SW 1271 (cell line): ENCODE measurements at regions not wholly inside any gene's neighbourhood (a gene's known extent, or its start where the extent isn't known, plus 50 kb on each side); places are given as distances from the start of the nearest gene placed in this dataset.

ENCODE experiments used
- DNase-seq, 2 experiments: peaks; one replicate each; lab custom pipeline; 2025; lab: John Stamatoyannopoulos, UW

GRCh38 chr18:42632801-42633200 is 482.7 kb downstream of the RIT2 start:
- no peak for DNase-seq

GRCh38 chr18:42635378-42636048 is 480.0 kb downstream of the RIT2 start:
- no peak for DNase-seq

DNA sequence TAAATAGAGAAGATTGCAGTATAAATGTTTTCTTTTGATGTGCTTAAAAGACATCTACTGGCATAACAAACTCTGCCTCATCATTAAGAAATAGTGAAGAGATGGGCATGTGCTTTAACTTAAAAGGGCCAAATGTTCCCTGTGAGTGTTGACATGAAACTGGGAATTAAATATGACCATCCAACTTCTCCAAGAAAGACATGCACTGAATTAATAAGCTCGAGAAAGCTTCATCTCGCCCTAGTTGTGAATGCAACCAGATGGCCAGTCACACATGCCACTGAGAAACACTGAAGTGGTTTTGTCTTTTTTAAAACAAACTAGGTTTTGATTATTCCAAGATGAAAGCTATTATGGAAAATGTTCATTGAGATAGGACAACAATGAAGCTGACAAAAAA is 479.2 kb downstream of the RIT2 start:
- no peak for DNase-seq

DNA sequence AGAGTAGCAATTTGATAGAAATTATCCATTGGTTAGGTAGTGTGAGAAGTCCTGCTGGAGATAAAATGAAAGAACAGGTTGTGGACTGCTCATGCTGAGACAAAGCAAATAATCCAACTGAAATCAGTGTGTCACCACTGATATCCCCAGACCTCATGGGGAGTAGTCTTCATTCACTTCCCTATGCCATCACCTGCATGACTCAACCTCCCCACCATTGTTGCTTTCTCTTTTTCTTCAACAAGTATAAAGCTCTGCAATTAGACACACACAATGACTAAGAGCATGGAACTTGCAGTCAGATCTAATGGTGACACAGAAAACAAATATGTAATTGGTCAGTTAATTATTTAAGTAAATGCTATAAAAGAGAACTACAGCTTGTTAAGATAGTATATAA is 475.3 kb downstream of the RIT2 start:
- DNase-seq: no peak

DNA sequence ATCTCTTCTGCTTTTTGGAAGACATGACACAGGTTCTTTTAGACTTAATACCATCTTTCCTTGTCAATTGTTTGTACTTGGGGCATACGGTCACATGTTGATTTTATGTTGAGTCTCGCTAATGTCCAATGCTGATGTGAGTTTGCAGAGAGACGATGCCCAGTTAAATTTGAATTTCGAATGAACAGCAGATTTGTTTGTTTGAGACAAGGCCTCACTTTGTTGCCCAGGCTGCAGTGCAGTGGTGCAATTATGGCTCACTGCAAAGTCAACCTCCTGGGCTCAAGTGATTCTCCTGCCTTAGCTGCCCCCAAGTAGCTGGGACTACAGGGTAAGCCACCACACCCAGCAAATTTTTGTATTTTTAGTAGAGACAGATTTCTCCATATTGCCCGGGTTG is 473.5 kb downstream of the RIT2 start:
- no peak for DNase-seq

GRCh38 chr18:42644729-42645131 is 470.8 kb downstream of the RIT2 start:
- no peak for DNase-seq

- no peak for DNase-seq
Observed at GRCh38 chr18:42649331-42650035, 466.0 kb downstream of the RIT2 start.

- DNase-seq: no peak
Observed at GRCh38 chr18:42654556-42654955, 460.9 kb downstream of the RIT2 start.

- no peak for DNase-seq
Observed at GRCh38 chr18:42657551-42657950, 457.9 kb downstream of the RIT2 start.

DNA sequence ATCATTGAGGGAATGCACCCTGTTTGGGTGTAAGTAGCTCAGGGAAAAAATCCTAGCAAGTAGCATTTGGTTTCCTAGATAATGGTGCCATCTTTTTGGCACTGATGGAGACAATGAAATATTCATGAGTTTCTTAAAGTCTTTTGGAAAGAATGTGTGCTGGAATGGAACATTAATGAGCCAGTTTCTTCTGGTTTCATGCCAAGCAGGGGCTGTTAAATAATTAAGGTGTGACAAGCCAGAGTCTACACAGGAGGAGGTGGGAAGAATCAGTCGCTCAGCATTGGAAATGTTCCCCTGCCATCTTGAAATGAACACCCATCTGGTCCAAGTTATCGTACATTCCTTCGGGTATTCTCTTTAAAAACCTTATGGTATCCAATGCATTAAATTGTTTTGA is 457.3 kb downstream of the RIT2 start:
- no peak for DNase-seq

DNA sequence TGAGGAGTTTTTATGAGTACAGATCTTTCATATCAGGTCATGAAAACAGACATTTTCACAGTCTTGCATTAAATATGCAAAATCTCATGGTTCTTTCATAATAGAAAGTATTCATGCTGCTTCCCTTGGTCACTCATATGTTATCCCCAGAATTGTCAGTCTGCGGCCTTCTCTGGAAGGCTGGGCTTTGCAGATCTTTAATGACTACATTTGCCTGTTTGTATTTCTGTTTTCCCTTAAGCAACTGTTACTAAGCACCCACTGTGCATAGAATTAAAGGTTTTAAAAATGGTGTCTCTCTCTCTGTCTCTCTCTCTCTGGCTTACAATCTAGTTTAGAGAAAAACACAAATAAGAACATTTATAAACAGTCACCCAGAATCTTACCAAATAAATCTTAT is 456.3 kb downstream of the RIT2 start:
- DNase-seq: no peak

DNA sequence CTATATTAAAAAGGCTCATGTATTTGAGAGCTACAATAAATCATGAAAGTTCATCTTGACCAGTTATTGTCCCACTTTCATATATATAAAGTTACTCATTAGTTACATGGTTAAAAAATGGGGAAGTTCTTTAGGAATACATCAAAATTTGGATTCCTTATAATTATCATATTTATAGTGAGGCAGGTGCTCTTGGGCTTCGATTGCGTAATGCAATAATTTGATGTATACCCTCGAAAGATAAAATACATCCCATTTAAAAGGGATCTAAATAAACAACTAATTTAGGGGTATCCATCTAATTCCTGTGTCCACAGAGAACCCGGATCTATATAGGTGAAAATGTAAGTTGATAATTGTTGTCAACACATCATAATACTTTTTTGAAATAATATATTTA is 444.6 kb downstream of the RIT2 start:
- DNase-seq: no peak

- no peak for DNase-seq
Observed at GRCh38 chr18:42675810-42676209, 439.7 kb downstream of the RIT2 start.

DNA sequence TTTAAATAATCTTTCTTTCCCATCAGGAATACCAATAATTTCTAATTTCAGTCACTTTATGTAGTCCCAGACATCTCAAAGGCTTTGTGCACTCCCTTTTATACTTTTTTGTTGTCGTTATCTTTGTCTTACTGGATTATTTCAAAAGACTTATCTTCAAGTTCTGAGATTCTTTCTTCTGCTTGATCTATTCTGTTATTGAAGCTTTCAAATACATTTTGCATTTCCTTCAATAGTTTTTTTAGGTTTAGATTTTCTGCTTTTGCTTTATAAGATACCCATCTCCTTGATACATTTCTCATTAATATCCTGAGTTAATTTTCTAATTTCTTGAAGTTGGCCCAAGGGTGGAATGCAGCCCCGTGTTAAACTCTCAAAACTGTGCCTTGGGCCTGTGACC is 432.4 kb downstream of the RIT2 start:
- DNase-seq: no peak

- DNase-seq: no peak
Observed at GRCh38 chr18:42689310-42689709, 426.2 kb downstream of the RIT2 start.
